A549 (cell line): ENCODE measurements at regions not wholly inside any gene's neighbourhood (a gene's known extent, or its start where the extent isn't known, plus 50 kb on each side); places are given as distances from the start of the nearest gene placed in this dataset.

Experiments used
- ATAC-seq, 2 experiments: fragments of 200-7000 bp in 1 of 2; fragments of >200 bp in 1 of 2; cut with Nextera tagmentation in 1 of 2; cut with Tn5 transposase in 1 of 2; 3 replicates each; pipeline versions ENCODE4 v1.8.0 to v1.9.1; 2018 to 2020; ENCODE audit warnings: mild to moderate bottlenecking in 1 of 2, moderate library complexity in 1 of 2
- CTCF ChIA-PET: fragments of 300-600 bp; sonication (Branson Sonifier 250); formaldehyde crosslinking; extraction: SDS; loops from one replicate; lab custom pipeline; 2021; ENCODE audit warnings: antibody characterized with exemption, inconsistent platforms; lab: Yijun Ruan, JAX
- POLR2A ChIA-PET: fragments of 350-600 bp; formaldehyde crosslinking; extraction: SDS; loops from one replicate; lab custom pipeline; 2021; ENCODE audit warnings: antibody characterized with exemption, inconsistent platforms; lab: Yijun Ruan, JAX
- DNase-seq, 2 experiments: peaks; one replicate each; pipeline versions ENCODE4 v3.0.0 to v3.0.0-alpha.2; 2011 to 2016; ENCODE audit warnings: low read depth in 1 of 2, low spot score in 1 of 2
- FAIRE-seq: peaks from 2 replicates; lab custom pipeline; 2011; peaks lifted over from hg19 to GRCh38; lab: Jason Lieb, UNC
- H3K27ac ChIP-seq, 2 experiments: fragments of >200 bp; sonication (Bioruptor Twin); formaldehyde crosslinking; 3 replicates each; pipeline ENCODE4 v1.5.1; 2016 to 2017
- H3K4me1 ChIP-seq: fragments of >200 bp; sonication (Bioruptor Twin); formaldehyde crosslinking; 3 replicates; pipeline ENCODE4 v1.6.1; 2016
- H3K4me2 ChIP-seq: fragments of >200 bp; sonication (Bioruptor Twin); formaldehyde crosslinking; 3 replicates; pipeline ENCODE4 v1.6.1; 2016
- H3K4me3 ChIP-seq: fragments of >200 bp; sonication (Bioruptor Twin); formaldehyde crosslinking; 3 replicates; pipeline ENCODE4 v1.5.1; 2016
- H3K9me3 ChIP-seq: fragments of >200 bp; sonication (Bioruptor Twin); formaldehyde crosslinking; 3 replicates; pipeline ENCODE4 v1.6.1; 2016
- BHLHE40 ChIP-seq: IDR thresholded peaks from 2 replicates; pipeline ENCODE4 v1.6.1; 2012; ENCODE audit warnings: low read depth, low read length, inconsistent platforms
- CBX2 ChIP-seq: fragments of 200-600 bp; sonication (generic); IDR thresholded peaks from 2 replicates; pipeline ENCODE4 v1.6.1; 2016; ENCODE audit warnings: low read depth, mild to moderate bottlenecking, borderline replicate concordance
- CBX8 ChIP-seq: fragments of 200-600 bp; sonication (generic); IDR thresholded peaks from 2 replicates; pipeline ENCODE4 v1.6.1; 2016
- CHD2 ChIP-seq: fragments of 150-350 bp; IDR thresholded peaks from 2 replicates; pipeline ENCODE4 v1.6.1; 2014; ENCODE audit warnings: low read length; ENCODE audit not compliant: partially characterized antibody
- CHD4 ChIP-seq: fragments of 200-600 bp; sonication (generic); IDR thresholded peaks from 2 replicates; pipeline ENCODE4 v1.6.1; 2016; ENCODE audit warnings: antibody characterized with exemption, mild to moderate bottlenecking, borderline replicate concordance
- EHF ChIP-seq: fragments of 250-450 bp; sonication (Bioruptor Pico); IDR thresholded peaks from 2 replicates; pipeline ENCODE4 v1.5.0; 2020; ENCODE audit warnings: mild to moderate bottlenecking
- FOSL2 ChIP-seq, 2 experiments: fragments of 450-650 bp in 1 of 2; fragments of >200 bp in 1 of 2; sonication (Bioruptor Twin) in 1 of 2; formaldehyde crosslinking; IDR thresholded peaks; 2 replicates each; pipeline versions ENCODE4 v1.5.0 to v1.6.1; 2016 to 2020; ENCODE audit warnings: mild to moderate bottlenecking in 1 of 2, moderate library complexity in 1 of 2
- HEYL ChIP-seq: fragments of 250-450 bp; sonication (Bioruptor Pico); IDR thresholded peaks from 2 replicates; pipeline ENCODE4 v1.8.0; 2021; ENCODE audit warnings: mild to moderate bottlenecking, moderate library complexity
- HOXA7 ChIP-seq: fragments of 250-450 bp; sonication (Bioruptor Pico); IDR thresholded peaks from 2 replicates; pipeline ENCODE4 v1.5.0; 2020; ENCODE audit warnings: mild to moderate bottlenecking, moderate library complexity
- JUN ChIP-seq, 2 experiments: fragments of >200 bp; sonication (Bioruptor Twin); formaldehyde crosslinking; IDR thresholded peaks; 2 replicates in 1 of 2; 3 replicates in 1 of 2; pipeline ENCODE4 v1.6.1; 2016 to 2017
- KDM1A ChIP-seq: fragments of 200-600 bp; sonication (generic); IDR thresholded peaks from 2 replicates; pipeline ENCODE4 v1.6.1; 2016; ENCODE audit warnings: low read depth, mild to moderate bottlenecking
- MAZ ChIP-seq: fragments of 150-350 bp; IDR thresholded peaks from 2 replicates; pipeline ENCODE4 v1.6.1; 2014; ENCODE audit warnings: antibody characterized with exemption, low read depth, low read length, borderline replicate concordance
- NFE2L2 ChIP-seq: fragments of 150-350 bp; conservative IDR thresholded peaks from 2 replicates; pipeline ENCODE4 v1.6.1; 2014; ENCODE audit warnings: low read length
- NPAS2 ChIP-seq: fragments of 250-450 bp; sonication (Bioruptor Pico); IDR thresholded peaks from 2 replicates; pipeline ENCODE4 v1.8.0; 2022; ENCODE audit warnings: mild to moderate bottlenecking, moderate library complexity, borderline replicate concordance
- POLR2A ChIP-seq: IDR thresholded peaks from 2 replicates; pipeline ENCODE4 v1.6.1; 2012; ENCODE audit warnings: mild to moderate bottlenecking, low read length
- POLR2AphosphoS2 ChIP-seq: conservative IDR thresholded peaks from 2 replicates; pipeline ENCODE4 v1.6.1; 2012; ENCODE audit warnings: low read length, improper control_type of control experiment, inconsistent platforms
- RAD21 ChIP-seq, 2 experiments: fragments of >200 bp in 1 of 2; sonication (Bioruptor Twin) in 1 of 2; formaldehyde crosslinking in 1 of 2; IDR thresholded peaks in 1 of 2; conservative IDR thresholded peaks in 1 of 2; 2 replicates in 1 of 2; 3 replicates in 1 of 2; pipeline ENCODE4 v1.6.1; 2012 to 2018; ENCODE audit warnings: inconsistent platforms in 1 of 2
- RARB ChIP-seq: fragments of 250-450 bp; sonication (Bioruptor Pico); IDR thresholded peaks from 2 replicates; pipeline ENCODE4 v1.8.0; 2021; ENCODE audit warnings: mild to moderate bottlenecking, moderate library complexity
- RFX5 ChIP-seq: fragments of 450-650 bp; IDR thresholded peaks from 2 replicates; pipeline ENCODE4 v1.7.1; 2014; ENCODE audit warnings: antibody characterized with exemption, mild to moderate bottlenecking, moderate library complexity
- RNF2 ChIP-seq: fragments of 200-600 bp; sonication (generic); IDR thresholded peaks from 2 replicates; pipeline ENCODE4 v1.6.1; 2016; ENCODE audit warnings: low read depth, mild to moderate bottlenecking, antibody characterized with exemption, moderate library complexity, borderline replicate concordance
- SMC3 ChIP-seq: fragments of >200 bp; sonication (Bioruptor Twin); formaldehyde crosslinking; IDR thresholded peaks from 3 replicates; pipeline ENCODE4 v1.6.1; 2018; ENCODE audit warnings: inconsistent platforms
- SREBF2 ChIP-seq: fragments of 450-650 bp; IDR thresholded peaks from 2 replicates; pipeline ENCODE4 v1.6.1; 2014; ENCODE audit warnings: mild to moderate bottlenecking, moderate library complexity
- TFCP2L1 ChIP-seq: fragments of 250-450 bp; sonication (Bioruptor Pico); IDR thresholded peaks from 2 replicates; pipeline ENCODE4 v1.5.0; 2021; ENCODE audit warnings: mild to moderate bottlenecking
- ZNF302 ChIP-seq: fragments of 250-450 bp; sonication (Bioruptor Pico); IDR thresholded peaks from 2 replicates; pipeline ENCODE4 v1.9.0; 2021; ENCODE audit warnings: inconsistent platforms, mild to moderate bottlenecking, moderate library complexity
- WGBS: methylation state at CpG from one replicate; pipeline ENCODE4 v1.1.6; 2017; ENCODE audit errors: missing lambda C conversion rate; 5-methylcytosine and 5-hydroxymethylcytosine counted together
- TF ChIP-seq, protein P1 (sequence below): IDR thresholded peaks from 2 replicates; pipeline ENCODE4 v1.6.1; 2012
- TF ChIP-seq, protein P2 (sequence below): fragments of 250-450 bp; sonication (Bioruptor Pico); IDR thresholded peaks from 2 replicates; pipeline ENCODE4 v1.5.0; 2020; ENCODE audit warnings: low read depth, mild to moderate bottlenecking, moderate library complexity
- TF ChIP-seq, protein P3 (sequence below): IDR thresholded peaks from 2 replicates; pipeline ENCODE4 v1.6.1; 2012
- TF ChIP-seq, protein P4 (sequence below): fragments of >200 bp; sonication (Bioruptor Twin); formaldehyde crosslinking; IDR thresholded peaks from 3 replicates; pipeline ENCODE4 v1.6.1; 2016

DNA sequence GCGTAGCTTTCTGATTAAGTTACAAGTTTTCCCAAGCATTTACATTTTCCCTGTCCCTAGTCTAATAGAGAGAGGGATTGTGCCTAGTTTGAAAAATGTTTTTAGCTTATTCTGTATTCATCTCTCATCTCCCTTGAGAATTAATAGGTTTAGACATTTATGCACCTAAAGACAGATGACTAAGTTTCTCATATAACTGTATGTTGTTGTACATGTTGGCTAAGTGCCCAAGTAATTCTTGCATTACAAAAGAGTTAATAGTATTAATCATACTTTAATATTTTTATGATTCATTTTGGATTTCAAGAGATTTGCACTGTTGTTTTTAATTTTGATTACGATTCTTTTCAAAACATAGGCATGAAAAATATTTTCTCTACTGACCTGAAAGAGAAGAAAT lies 109.0 kb upstream of the TBL1XR1 start:
- Histone ChIP-seq H3K4me2 (0 out of 3 replicates have a peak overlapping the region, but pooled peaks have one; percentile 12), H3K9me3 (no peaks in the 10 kb centered on the region), H3K4me1 (peaks cover 5% of the 10 kb centered on the region; the same call in 1 of the 3 replicates), H3K4me3 (no peak overlapping the region)
- ATAC-seq = no peak
- CTCF ChIA-PET = no interaction called here
- TF ChIP-seq HEYL (no peak), FOSL2 (IDR thresholded peaks at IDR 0.05) (no peak), FOSL2 (CRISPR knock-in tag; IDR thresholded peaks at IDR 0.05) (0 out of 2 replicates have a peak, but pooled peaks have one; percentile 5)
- TF ChIP-seq, all 56 proteins: peak for 1
- DNase-seq (no peak), FAIRE-seq (no peak)
- no peak overlapping the region for H3K27ac ChIP-seq
- POLR2A ChIA-PET = no interaction called here
- WGBS = 70% methylated on average over 2 of the region's 2 CpGs

DNA sequence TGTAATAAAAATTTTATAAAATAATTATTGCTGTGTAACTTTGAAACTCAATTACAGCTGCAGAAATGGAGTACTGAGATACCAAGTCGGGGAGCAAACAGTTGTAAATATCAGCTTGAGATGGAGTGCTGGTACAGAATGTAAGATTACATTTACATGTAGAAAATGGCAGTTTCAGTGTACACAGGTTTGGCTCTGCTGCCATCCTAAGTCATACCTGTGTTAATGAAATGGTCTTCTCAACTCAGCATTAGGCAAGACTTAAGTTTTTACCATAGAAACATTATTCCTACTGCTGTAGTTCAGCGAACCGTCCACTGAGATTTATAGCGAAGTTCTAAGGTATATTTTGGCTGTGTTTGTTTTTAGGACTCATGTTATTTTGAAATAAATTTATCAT lies 110.1 kb upstream of the TBL1XR1 start:
- no peak for ATAC-seq
- peaks cover 5% of the 10 kb centered on the region; the same call in 1 of the 3 replicates for H3K4me1 ChIP-seq
- 89% methylated on average over 4 of the region's 4 CpGs for WGBS
- TF ChIP-seq RAD21 (conservative IDR thresholded peaks at IDR 0.05 in 1 of 2, IDR thresholded peaks at IDR 0.05 in 1 of 2) (no peak), RFX5 (no peak), POLR2A (no peak), HOXA7 (CRISPR knock-in tag) (no peak), CHD4 (no peak)
- TF ChIP-seq, protein P1, sequence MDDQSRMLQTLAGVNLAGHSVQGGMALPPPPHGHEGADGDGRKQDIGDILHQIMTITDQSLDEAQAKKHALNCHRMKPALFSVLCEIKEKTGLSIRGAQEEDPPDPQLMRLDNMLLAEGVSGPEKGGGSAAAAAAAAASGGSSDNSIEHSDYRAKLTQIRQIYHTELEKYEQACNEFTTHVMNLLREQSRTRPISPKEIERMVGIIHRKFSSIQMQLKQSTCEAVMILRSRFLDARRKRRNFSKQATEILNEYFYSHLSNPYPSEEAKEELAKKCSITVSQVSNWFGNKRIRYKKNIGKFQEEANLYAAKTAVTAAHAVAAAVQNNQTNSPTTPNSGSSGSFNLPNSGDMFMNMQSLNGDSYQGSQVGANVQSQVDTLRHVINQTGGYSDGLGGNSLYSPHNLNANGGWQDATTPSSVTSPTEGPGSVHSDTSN = no peak
- TF ChIP-seq, protein P2, sequence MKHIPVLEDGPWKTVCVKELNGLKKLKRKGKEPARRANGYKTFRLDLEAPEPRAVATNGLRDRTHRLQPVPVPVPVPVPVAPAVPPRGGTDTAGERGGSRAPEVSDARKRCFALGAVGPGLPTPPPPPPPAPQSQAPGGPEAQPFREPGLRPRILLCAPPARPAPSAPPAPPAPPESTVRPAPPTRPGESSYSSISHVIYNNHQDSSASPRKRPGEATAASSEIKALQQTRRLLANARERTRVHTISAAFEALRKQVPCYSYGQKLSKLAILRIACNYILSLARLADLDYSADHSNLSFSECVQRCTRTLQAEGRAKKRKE (CRISPR knock-in tag) = no peak
- H3K4me2 ChIP-seq = no peak overlapping the region
- CTCF ChIA-PET = no interaction called here
- no peaks in the 10 kb centered on the region for H3K9me3 ChIP-seq
- no peak for FAIRE-seq
- no peak for DNase-seq
- no peak overlapping the region for H3K4me3 ChIP-seq
- POLR2A ChIA-PET = no interaction called here
- no peak overlapping the region for H3K27ac ChIP-seq

DNA sequence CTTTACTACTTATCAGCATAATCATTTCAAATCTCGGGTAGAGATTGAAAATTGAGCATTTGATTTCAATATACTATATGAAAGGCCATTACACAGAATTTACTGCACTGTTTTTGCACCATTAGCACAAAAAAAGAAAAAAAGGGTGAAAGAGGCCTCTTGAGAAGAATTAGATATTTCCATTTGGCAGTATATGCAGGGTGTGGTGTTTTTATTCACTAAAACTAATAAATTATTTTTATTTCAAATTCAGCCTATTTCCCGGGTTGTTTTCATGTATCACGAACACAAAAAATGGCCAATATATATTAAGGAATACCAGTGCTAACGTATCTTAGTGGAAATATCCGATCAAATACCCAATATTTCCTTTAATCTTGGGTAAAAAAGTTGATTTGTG lies 110.5 kb upstream of the TBL1XR1 start:
- CTCF ChIA-PET = no interaction called here
- POLR2A ChIA-PET = no interaction called here

DNA sequence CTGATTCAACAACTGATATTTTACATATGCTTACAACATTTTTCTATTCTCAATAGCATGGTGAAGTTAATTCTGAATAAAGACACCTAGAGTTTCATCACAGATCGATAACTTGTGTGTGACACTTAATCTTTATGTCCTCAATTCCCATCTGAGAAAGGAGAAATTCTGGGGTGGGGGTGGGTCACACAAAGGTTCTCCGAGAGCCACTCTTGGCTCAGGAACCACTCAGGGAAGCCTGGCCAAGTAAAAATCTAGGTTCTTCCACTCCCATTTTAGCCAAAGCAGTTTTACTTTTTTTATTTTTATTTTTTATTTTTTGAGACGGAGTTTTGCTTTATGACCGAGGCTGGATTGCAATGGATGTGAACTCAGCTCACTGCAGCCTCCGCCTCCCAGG lies 111.0 kb upstream of the TBL1XR1 start:
- WGBS = 92% methylated on average over 5 of the region's 5 CpGs
- H3K4me1 ChIP-seq = peaks cover 5% of the 10 kb centered on the region; the same call in 1 of the 3 replicates
- DNase-seq (no peak), ATAC-seq (no peak), FAIRE-seq (no peak)
- ChIA-PET CTCF (no interaction called here), POLR2A (no interaction called here)
- no peak for TF ChIP-seq TFCP2L1 (CRISPR knock-in tag)
- no peak for TF ChIP-seq CBX2
- TF ChIP-seq NPAS2 (CRISPR knock-in tag) = no peak
- no peak for TF ChIP-seq RAD21 (conservative IDR thresholded peaks at IDR 0.05 in 1 of 2, IDR thresholded peaks at IDR 0.05 in 1 of 2)
- no peak for TF ChIP-seq EHF (CRISPR knock-in tag)
- no peak for TF ChIP-seq ZNF302
- no peak for TF ChIP-seq SREBF2
- no peak for TF ChIP-seq KDM1A
- no peak for TF ChIP-seq RNF2
- TF ChIP-seq, protein P3, sequence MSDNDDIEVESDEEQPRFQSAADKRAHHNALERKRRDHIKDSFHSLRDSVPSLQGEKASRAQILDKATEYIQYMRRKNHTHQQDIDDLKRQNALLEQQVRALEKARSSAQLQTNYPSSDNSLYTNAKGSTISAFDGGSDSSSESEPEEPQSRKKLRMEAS = no peak
- TF ChIP-seq SMC3 = no peak
- no peak for TF ChIP-seq RARB (CRISPR knock-in tag)
- no peak for TF ChIP-seq POLR2AphosphoS2
- TF ChIP-seq FOSL2 (IDR thresholded peaks at IDR 0.05) = no peak
- no peak for TF ChIP-seq FOSL2 (CRISPR knock-in tag; IDR thresholded peaks at IDR 0.05)
- TF ChIP-seq MAZ = no peak
- no peak for TF ChIP-seq RFX5
- no peak for TF ChIP-seq BHLHE40
- no peak for TF ChIP-seq CHD2
- no peak overlapping the region for H3K4me3 ChIP-seq
- no peak overlapping the region for H3K4me2 ChIP-seq
- no peak overlapping the region for H3K27ac ChIP-seq
- H3K9me3 ChIP-seq = no peaks in the 10 kb centered on the region

More for the DNA sequence above, 110.5 kb upstream of the TBL1XR1 start:
- peaks cover 5% of the 10 kb centered on the region; the same call in 1 of the 3 replicates for H3K4me1 ChIP-seq
- WGBS = 81% methylated on average over 5 of the region's 5 CpGs
- H3K4me2 ChIP-seq = no peak overlapping the region
- H3K9me3 ChIP-seq = no peaks in the 10 kb centered on the region
- ATAC-seq = no peak
- TF ChIP-seq JUN (IDR thresholded peaks at IDR 0.05) = no peak
- TF ChIP-seq NFE2L2 = no peak
- TF ChIP-seq RAD21 (conservative IDR thresholded peaks at IDR 0.05 in 1 of 2, IDR thresholded peaks at IDR 0.05 in 1 of 2) = no peak
- TF ChIP-seq CBX8 = no peak
- TF ChIP-seq, protein P4, sequence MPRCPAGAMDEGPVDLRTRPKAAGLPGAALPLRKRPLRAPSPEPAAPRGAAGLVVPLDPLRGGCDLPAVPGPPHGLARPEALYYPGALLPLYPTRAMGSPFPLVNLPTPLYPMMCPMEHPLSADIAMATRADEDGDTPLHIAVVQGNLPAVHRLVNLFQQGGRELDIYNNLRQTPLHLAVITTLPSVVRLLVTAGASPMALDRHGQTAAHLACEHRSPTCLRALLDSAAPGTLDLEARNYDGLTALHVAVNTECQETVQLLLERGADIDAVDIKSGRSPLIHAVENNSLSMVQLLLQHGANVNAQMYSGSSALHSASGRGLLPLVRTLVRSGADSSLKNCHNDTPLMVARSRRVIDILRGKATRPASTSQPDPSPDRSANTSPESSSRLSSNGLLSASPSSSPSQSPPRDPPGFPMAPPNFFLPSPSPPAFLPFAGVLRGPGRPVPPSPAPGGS = no peak
- no peak for DNase-seq
- H3K27ac ChIP-seq = no peak overlapping the region
- no peak for FAIRE-seq
- H3K4me3 ChIP-seq = no peak overlapping the region
